Right lobe of liver (tissue), 6 donors: ENCODE measurements at regions not wholly inside any gene's neighbourhood (a gene's known extent, or its start where the extent isn't known, plus 50 kb on each side); places are given as distances from the start of the nearest gene placed in this dataset.
A peak's percentile ranks its signal among the peaks of the same experiment; 100 is the strongest.

Experiments
- ATAC-seq, 4 donors: fragments of 200-7000 bp; cut with Tn5 transposase; one replicate each; pipeline ENCODE4 v1.9.1; 2020; ENCODE audit warnings: mild to moderate bottlenecking in 4 of 4, moderate library complexity in 4 of 4
- DNase-seq, 3 donors: peaks; one replicate each; pipeline ENCODE4 v3.0.0-alpha.2; 2020
- H3K27ac ChIP-seq, 3 donors: fragments of 200-600 bp; one replicate each; pipeline ENCODE4 v1.8.0; 2022
- H3K27me3 ChIP-seq, 2 donors: fragments of 200-600 bp; one replicate each; pipeline ENCODE4 v1.8.0; 2022
- H3K36me3 ChIP-seq, 4 donors: fragments of 200-600 bp; sonication (generic) in 1 of 4; one replicate each; pipeline versions ENCODE4 v1.5.1 to v1.8.0; 2017 to 2022; ENCODE audit warnings: control low read depth in 1 of 4
- H3K4me1 ChIP-seq, 4 donors: fragments of 200-600 bp; sonication (generic) in 1 of 4; one replicate each; pipeline versions ENCODE4 v1.5.1 to v1.8.0; 2017 to 2022; ENCODE audit warnings: control low read depth in 1 of 4
- H3K4me3 ChIP-seq, 3 donors: fragments of 200-600 bp; one replicate each; pipeline ENCODE4 v1.8.0; 2022
- H3K9me3 ChIP-seq, 4 donors: fragments of 200-600 bp; sonication (generic) in 1 of 4; one replicate each; pipeline versions ENCODE4 v1.5.1 to v1.8.0; 2017 to 2022; ENCODE audit warnings: control low read depth in 1 of 4
- CTCF ChIP-seq, 4 donors: fragments of 200-600 bp in 3 of 4; fragments of 450-650 bp in 1 of 4; IDR thresholded peaks; one replicate each; pipeline versions ENCODE4 v1.5.1 to v1.8.0; 2016 to 2022; ENCODE audit warnings: antibody characterized with exemption in 4 of 4, mild to moderate bottlenecking in 2 of 4
- POLR2A ChIP-seq: fragments of 450-650 bp; IDR thresholded peaks from one replicate; pipeline ENCODE4 v1.6.1; 2017; ENCODE audit warnings: antibody characterized with exemption, mild to moderate bottlenecking
- WGBS: methylation state at CpG from one replicate; pipeline ENCODE4 v1.1.6; 2018; ENCODE audit warnings: low coverage, low lambda C conversion rate; ENCODE audit not compliant: insufficient coverage; ENCODE audit errors: missing lambda C conversion rate; 5-methylcytosine and 5-hydroxymethylcytosine counted together
- intact Hi-C, 2 donors: fragments of 100-400 bp; cut with DNase I; formaldehyde crosslinking; loops; one replicate each; pipeline versions ENCODE4 v1.11.2 to v1.14.1; 2022
- donor health status: DM: no; HTN: yes; CAD: no.
- donor health status: DM: no; HTN: no; CAD: no.
- donor health status: DM: no; HTN: no; CAD: no.
- donor health status: DM: no; HTN: yes; CAD: no.
- donor health status: DM: no; HTN: yes; CAD: no.

GRCh38 chr1:61531716-61532115, 193.2 kb downstream of the TM2D1 start:
- ATAC-seq = peak in 1 of 4 donors; percentile 61
- intact Hi-C loops = no loop called here
- TF ChIP-seq CTCF (IDR thresholded peaks at IDR 0.05) (no peak), POLR2A (no peak)
- H3K9me3 ChIP-seq = no peaks in the 10 kb centered on the region
- H3K27me3 ChIP-seq = no peaks in the 10 kb centered on the region
- no peaks in the 10 kb centered on the region for H3K36me3 ChIP-seq
- no peak for DNase-seq
- 46% methylated on average over 1 of the region's 2 CpGs for WGBS
- H3K4me1 ChIP-seq = no peaks in the 10 kb centered on the region
- H3K4me3 ChIP-seq = no peak overlapping the region
- H3K27ac ChIP-seq = no peak overlapping the region

GRCh38 chr1:61523893-61524605, 200.9 kb downstream of the TM2D1 start:
- ATAC-seq = no peak
- TF ChIP-seq POLR2A (no peak), CTCF (IDR thresholded peaks at IDR 0.05) (no peak)
- Histone ChIP-seq H3K4me1 (no peaks in the 10 kb centered on the region), H3K27me3 (no peaks in the 10 kb centered on the region), H3K4me3 (no peak overlapping the region), H3K27ac (no peak overlapping the region), H3K36me3 (no peaks in the 10 kb centered on the region), H3K9me3 (no peaks in the 10 kb centered on the region)
- WGBS = 73% methylated on average over 1 of the region's 1 CpG
- intact Hi-C loops = no loop called here
- no peak for DNase-seq

GRCh38 chr1:61523229-61523628, 201.7 kb downstream of the TM2D1 start:
- H3K9me3 ChIP-seq = no peaks in the 10 kb centered on the region
- DNase-seq = no peak
- H3K27ac ChIP-seq = no peak overlapping the region
- intact Hi-C loops = no loop called here
- 50% methylated on average over 1 of the region's 1 CpG for WGBS
- H3K4me3 ChIP-seq = no peak overlapping the region
- no peaks in the 10 kb centered on the region for H3K36me3 ChIP-seq
- H3K27me3 ChIP-seq = no peaks in the 10 kb centered on the region
- TF ChIP-seq POLR2A (no peak), CTCF (IDR thresholded peaks at IDR 0.05) (no peak)
- ATAC-seq = no peak
- no peaks in the 10 kb centered on the region for H3K4me1 ChIP-seq

GRCh38 chr1:61520401-61520800, 204.5 kb downstream of the TM2D1 start:
- Histone ChIP-seq H3K9me3 (no peaks in the 10 kb centered on the region), H3K4me1 (no peaks in the 10 kb centered on the region), H3K36me3 (no peaks in the 10 kb centered on the region), H3K27me3 (no peaks in the 10 kb centered on the region), H3K27ac (no peak overlapping the region), H3K4me3 (no peak overlapping the region)
- DNase-seq (no peak), ATAC-seq (peak in 1 of 4 donors; percentile 33)
- no peak for TF ChIP-seq CTCF (IDR thresholded peaks at IDR 0.05)
- intact Hi-C loops = no loop called here

- no peak overlapping the region for H3K4me3 ChIP-seq
- H3K27ac ChIP-seq = no peak overlapping the region
- TF ChIP-seq CTCF (IDR thresholded peaks at IDR 0.05) = no peak
- no peak for TF ChIP-seq POLR2A
- DNase-seq = no peak
- peak in 1 of 4 donors; percentile 19 for ATAC-seq
- H3K9me3 ChIP-seq = no peaks in the 10 kb centered on the region
- WGBS = 68% methylated on average over 2 of the region's 2 CpGs
- H3K4me1 ChIP-seq = no peaks in the 10 kb centered on the region
- no peaks in the 10 kb centered on the region for H3K36me3 ChIP-seq
- no peaks in the 10 kb centered on the region for H3K27me3 ChIP-seq
- intact Hi-C loops = no loop called here
Observed at GRCh38 chr1:61519631-61520030, 205.3 kb downstream of the TM2D1 start.
